ENCODE measurements at regions not wholly inside any gene's neighbourhood (a gene's known extent, or its start where the extent isn't known, plus 50 kb on each side); places are given as distances from the start of the nearest gene placed in this dataset.

DNA sequence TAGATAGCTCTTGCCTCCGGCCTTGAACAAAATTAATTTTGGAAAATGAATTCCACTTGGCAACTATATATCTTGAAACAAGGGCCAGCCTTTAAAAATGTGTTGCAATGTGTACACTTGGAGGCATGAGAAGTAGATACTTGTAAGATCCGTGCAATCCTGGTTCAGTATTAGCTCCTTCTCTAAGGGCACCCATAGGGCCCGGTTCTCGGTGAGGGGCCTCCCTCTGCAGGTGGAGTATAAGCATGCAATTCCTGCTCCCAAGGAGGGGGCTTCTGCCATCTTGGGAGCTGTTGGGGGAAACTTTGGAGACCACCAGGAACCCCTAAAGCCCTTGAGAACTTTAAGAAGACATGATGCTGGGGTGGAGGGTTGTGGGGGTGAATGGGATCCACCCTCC, 388.7 kb upstream of the RGMA start:
- Histone ChIP-seq H3F3A (ENCODE audit: low read depth) (no peaks in the 10 kb centered on the region), H3K4me2 (ENCODE audit: low read depth, low read length, poor library complexity, severe bottlenecking) (no peak overlapping the region), H4K20me1 (ENCODE audit: insufficient read depth, low read length, poor library complexity, severe bottlenecking) (no peaks in the 10 kb centered on the region), H3K4me3 (ENCODE audit: low read length, poor library complexity, severe bottlenecking) (no peak overlapping the region), H3K27me3 (ENCODE audit: insufficient read depth, low read length, poor library complexity, severe bottlenecking) (no peaks in the 10 kb centered on the region), H3K79me2 (ENCODE audit: insufficient read depth, low read length) (no peaks in the 10 kb centered on the region), H2AFZ (ENCODE audit: low read length) (no peak overlapping the region), H3K9me3 (ENCODE audit: insufficient read depth, low read depth, low read length) (no peaks in the 10 kb centered on the region), H3K4me1 (ENCODE audit: insufficient read depth, low read length, poor library complexity, severe bottlenecking) (no peaks in the 10 kb centered on the region), H3K9ac (ENCODE audit: low read depth, low read length, poor library complexity, severe bottlenecking) (no peak overlapping the region), H3K36me3 (ENCODE audit: insufficient read depth, low read length) (no peaks in the 10 kb centered on the region), H3K9me2 (replicated peaks; ENCODE audit: low read depth, low read length) (no peaks in the 10 kb centered on the region)
- TF ChIP-seq, protein P1, sequence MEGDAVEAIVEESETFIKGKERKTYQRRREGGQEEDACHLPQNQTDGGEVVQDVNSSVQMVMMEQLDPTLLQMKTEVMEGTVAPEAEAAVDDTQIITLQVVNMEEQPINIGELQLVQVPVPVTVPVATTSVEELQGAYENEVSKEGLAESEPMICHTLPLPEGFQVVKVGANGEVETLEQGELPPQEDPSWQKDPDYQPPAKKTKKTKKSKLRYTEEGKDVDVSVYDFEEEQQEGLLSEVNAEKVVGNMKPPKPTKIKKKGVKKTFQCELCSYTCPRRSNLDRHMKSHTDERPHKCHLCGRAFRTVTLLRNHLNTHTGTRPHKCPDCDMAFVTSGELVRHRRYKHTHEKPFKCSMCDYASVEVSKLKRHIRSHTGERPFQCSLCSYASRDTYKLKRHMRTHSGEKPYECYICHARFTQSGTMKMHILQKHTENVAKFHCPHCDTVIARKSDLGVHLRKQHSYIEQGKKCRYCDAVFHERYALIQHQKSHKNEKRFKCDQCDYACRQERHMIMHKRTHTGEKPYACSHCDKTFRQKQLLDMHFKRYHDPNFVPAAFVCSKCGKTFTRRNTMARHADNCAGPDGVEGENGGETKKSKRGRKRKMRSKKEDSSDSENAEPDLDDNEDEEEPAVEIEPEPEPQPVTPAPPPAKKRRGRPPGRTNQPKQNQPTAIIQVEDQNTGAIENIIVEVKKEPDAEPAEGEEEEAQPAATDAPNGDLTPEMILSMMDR (conservative IDR thresholded peaks at IDR 0.05; ENCODE audit: low read length) = no peak
- no peak for TF ChIP-seq EZH2phosphoT487 (IDR thresholded peaks at IDR 0.05; ENCODE audit: borderline replicate concordance)

DNA sequence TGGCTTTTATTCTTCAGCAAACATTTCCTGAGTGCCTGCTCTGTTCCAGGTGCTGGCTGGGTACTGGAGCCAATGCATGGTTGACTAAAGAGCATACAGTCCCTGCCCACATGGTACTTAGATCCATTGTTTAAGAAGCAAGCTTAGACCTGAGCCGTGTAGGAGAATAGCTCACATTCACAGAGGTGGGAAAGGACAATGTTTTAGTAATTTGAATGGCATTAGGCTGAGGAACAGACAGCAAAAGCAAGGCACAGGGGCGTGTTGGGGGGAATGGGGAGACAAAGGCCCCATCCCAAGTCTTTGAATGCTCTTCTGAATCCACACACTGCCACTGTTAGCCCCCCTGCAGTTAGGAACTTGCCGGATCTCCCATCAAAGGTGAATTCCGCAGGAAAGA, 388.2 kb upstream of the RGMA start:
- no peaks in the 10 kb centered on the region for H3K4me1 ChIP-seq (ENCODE audit: insufficient read depth, low read length, poor library complexity, severe bottlenecking)
- no peaks in the 10 kb centered on the region for H3K27me3 ChIP-seq (ENCODE audit: insufficient read depth, low read length, poor library complexity, severe bottlenecking)
- H3K4me3 ChIP-seq (ENCODE audit: low read length, poor library complexity, severe bottlenecking) = no peak overlapping the region
- H2AFZ ChIP-seq (ENCODE audit: low read length) = no peak overlapping the region
- no peak overlapping the region for H3K9ac ChIP-seq (ENCODE audit: low read depth, low read length, poor library complexity, severe bottlenecking)
- no peaks in the 10 kb centered on the region for H3K9me3 ChIP-seq (ENCODE audit: insufficient read depth, low read depth, low read length)
- TF ChIP-seq EZH2phosphoT487 (IDR thresholded peaks at IDR 0.05; ENCODE audit: borderline replicate concordance) = no peak
- TF ChIP-seq, protein P1 (conservative IDR thresholded peaks at IDR 0.05; ENCODE audit: low read length) = no peak
- no peaks in the 10 kb centered on the region for H3K9me2 ChIP-seq (replicated peaks; ENCODE audit: low read depth, low read length)
- H4K20me1 ChIP-seq (ENCODE audit: insufficient read depth, low read length, poor library complexity, severe bottlenecking) = no peaks in the 10 kb centered on the region
- no peaks in the 10 kb centered on the region for H3K79me2 ChIP-seq (ENCODE audit: insufficient read depth, low read length)
- no peaks in the 10 kb centered on the region for H3K36me3 ChIP-seq (ENCODE audit: insufficient read depth, low read length)
- no peak overlapping the region for H3K4me2 ChIP-seq (ENCODE audit: low read depth, low read length, poor library complexity, severe bottlenecking)
- H3F3A ChIP-seq (ENCODE audit: low read depth) = no peaks in the 10 kb centered on the region

DNA sequence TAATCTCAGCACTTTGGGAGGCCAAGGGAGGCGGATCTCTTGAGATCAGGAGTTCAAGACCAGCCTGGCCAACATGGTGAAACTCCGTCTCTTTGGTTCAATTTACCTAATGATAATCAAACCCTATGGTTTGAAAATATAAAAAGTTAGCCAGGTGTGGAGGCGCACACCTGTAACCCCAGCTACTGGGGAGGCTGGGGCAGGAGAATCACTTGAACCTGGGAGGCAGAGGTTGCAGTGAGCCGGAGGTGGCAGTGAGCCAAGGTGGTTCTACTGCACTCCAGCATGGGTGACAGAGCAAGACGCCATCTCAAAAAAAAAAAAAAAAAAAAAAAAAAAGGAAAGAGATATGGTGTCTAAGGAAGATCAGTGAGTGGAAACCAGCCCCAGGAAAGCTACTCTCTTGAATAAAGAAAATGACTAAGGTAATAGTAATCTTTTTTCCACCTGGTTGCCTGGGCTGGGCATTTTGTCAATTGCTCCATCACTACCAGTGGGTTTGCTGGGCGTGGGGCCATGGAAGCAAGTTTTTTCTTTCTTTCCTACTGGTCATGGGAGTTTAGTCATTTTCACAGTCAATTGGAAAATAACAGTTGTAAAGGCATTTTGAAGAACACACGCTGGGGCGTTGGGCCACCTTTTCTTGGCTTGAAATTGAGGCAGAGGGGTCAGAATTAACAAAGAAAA, 387.6 kb upstream of the RGMA start:
- no peaks in the 10 kb centered on the region for H3K79me2 ChIP-seq (ENCODE audit: insufficient read depth, low read length)
- no peak overlapping the region for H3K4me3 ChIP-seq (ENCODE audit: low read length, poor library complexity, severe bottlenecking)
- H3K9ac ChIP-seq (ENCODE audit: low read depth, low read length, poor library complexity, severe bottlenecking) = no peak overlapping the region

More for the DNA sequence above, 387.6 kb upstream of the RGMA start:
- no peaks in the 10 kb centered on the region for H3K27me3 ChIP-seq (ENCODE audit: insufficient read depth, low read length, poor library complexity, severe bottlenecking)
- no peaks in the 10 kb centered on the region for H4K20me1 ChIP-seq (ENCODE audit: insufficient read depth, low read length, poor library complexity, severe bottlenecking)
- no peaks in the 10 kb centered on the region for H3K9me3 ChIP-seq (ENCODE audit: insufficient read depth, low read depth, low read length)
- H3K9me2 ChIP-seq (replicated peaks; ENCODE audit: low read depth, low read length) = no peaks in the 10 kb centered on the region
- TF ChIP-seq, protein P1 (conservative IDR thresholded peaks at IDR 0.05; ENCODE audit: low read length) = no peak
- no peak for TF ChIP-seq EZH2phosphoT487 (IDR thresholded peaks at IDR 0.05; ENCODE audit: borderline replicate concordance)
- no peaks in the 10 kb centered on the region for H3F3A ChIP-seq (ENCODE audit: low read depth)
- H2AFZ ChIP-seq (ENCODE audit: low read length) = no peak overlapping the region
- H3K4me2 ChIP-seq (ENCODE audit: low read depth, low read length, poor library complexity, severe bottlenecking) = no peak overlapping the region
- no peaks in the 10 kb centered on the region for H3K4me1 ChIP-seq (ENCODE audit: insufficient read depth, low read length, poor library complexity, severe bottlenecking)
- no peaks in the 10 kb centered on the region for H3K36me3 ChIP-seq (ENCODE audit: insufficient read depth, low read length)

Measured in Loucy (cell line).